Mesothelial cell of epicardium (in vitro differentiated cells): ENCODE measurements at regions not wholly inside any gene's neighbourhood (a gene's known extent, or its start where the extent isn't known, plus 50 kb on each side); places are given as distances from the start of the nearest gene placed in this dataset.
A peak's percentile ranks its signal among the peaks of the same experiment; 100 is the strongest.

Source experiments
- DNase-seq, 2 experiments: peaks; one replicate each; pipeline ENCODE4 v3.0.0; 2021; ENCODE audit warnings: low spot score in 2 of 2; ENCODE audit not compliant: unreplicated experiment in 2 of 2
- H3K27ac Mint-ChIP-seq: 2 replicates; pipeline ENCODE4 v1.8.0; 2021; ENCODE audit warnings: mixed read lengths
- H3K27me3 Mint-ChIP-seq: 2 replicates; pipeline ENCODE4 v1.8.0; 2021; ENCODE audit warnings: low read depth, mixed read lengths
- H3K36me3 Mint-ChIP-seq: 2 replicates; pipeline ENCODE4 v1.8.0; 2021; ENCODE audit warnings: mixed read lengths
- H3K4me1 Mint-ChIP-seq: 2 replicates; pipeline ENCODE4 v1.8.0; 2021; ENCODE audit warnings: mixed read lengths
- H3K4me3 Mint-ChIP-seq: 2 replicates; pipeline ENCODE4 v1.8.0; 2021; ENCODE audit warnings: mild to moderate bottlenecking, moderate library complexity, mixed read lengths
- H3K9me3 Mint-ChIP-seq: 2 replicates; pipeline ENCODE4 v1.8.0; 2021; ENCODE audit warnings: mixed read lengths
- TF ChIP-seq, protein P1 (sequence below): fragments of 200-600 bp; sonication (generic); IDR thresholded peaks from one replicate; pipeline ENCODE4 v1.5.0; 2021; ENCODE audit warnings: antibody characterized with exemption; ENCODE audit not compliant: unreplicated experiment

DNA sequence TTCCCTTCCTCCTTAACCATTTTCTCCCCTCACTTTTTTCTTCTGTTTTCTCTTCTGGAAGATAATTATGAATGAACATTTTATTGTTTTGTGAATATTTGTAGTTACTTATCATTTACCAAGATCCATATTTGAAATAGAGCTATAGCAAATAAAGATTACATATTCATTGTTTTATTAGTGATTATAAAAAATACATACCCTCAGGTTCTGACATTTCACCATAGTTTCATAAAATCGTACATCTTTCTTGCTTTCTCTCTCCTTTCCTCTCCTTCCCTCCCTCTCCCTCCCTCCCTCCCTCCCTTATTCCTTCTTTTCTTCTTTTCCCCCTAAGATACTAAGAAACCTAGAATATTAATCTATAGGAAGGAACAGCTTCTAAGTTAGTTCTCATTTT lies 410.9 kb upstream of the GOLIM4 start:
- Mint-ChIP-seq H3K36me3 (peaks cover 10% of the 10 kb centered on the region), H3K4me3 (no peak overlapping the region), H3K9me3 (peaks cover 9% of the 10 kb centered on the region), H3K27me3 (no peaks in the 10 kb centered on the region), H3K4me1 (peaks cover 50% of the 10 kb centered on the region), H3K27ac (peak overlapping the region; percentile 87)
- TF ChIP-seq, protein P1, sequence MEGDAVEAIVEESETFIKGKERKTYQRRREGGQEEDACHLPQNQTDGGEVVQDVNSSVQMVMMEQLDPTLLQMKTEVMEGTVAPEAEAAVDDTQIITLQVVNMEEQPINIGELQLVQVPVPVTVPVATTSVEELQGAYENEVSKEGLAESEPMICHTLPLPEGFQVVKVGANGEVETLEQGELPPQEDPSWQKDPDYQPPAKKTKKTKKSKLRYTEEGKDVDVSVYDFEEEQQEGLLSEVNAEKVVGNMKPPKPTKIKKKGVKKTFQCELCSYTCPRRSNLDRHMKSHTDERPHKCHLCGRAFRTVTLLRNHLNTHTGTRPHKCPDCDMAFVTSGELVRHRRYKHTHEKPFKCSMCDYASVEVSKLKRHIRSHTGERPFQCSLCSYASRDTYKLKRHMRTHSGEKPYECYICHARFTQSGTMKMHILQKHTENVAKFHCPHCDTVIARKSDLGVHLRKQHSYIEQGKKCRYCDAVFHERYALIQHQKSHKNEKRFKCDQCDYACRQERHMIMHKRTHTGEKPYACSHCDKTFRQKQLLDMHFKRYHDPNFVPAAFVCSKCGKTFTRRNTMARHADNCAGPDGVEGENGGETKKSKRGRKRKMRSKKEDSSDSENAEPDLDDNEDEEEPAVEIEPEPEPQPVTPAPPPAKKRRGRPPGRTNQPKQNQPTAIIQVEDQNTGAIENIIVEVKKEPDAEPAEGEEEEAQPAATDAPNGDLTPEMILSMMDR: no peak
- DNase-seq: no peak

DNA sequence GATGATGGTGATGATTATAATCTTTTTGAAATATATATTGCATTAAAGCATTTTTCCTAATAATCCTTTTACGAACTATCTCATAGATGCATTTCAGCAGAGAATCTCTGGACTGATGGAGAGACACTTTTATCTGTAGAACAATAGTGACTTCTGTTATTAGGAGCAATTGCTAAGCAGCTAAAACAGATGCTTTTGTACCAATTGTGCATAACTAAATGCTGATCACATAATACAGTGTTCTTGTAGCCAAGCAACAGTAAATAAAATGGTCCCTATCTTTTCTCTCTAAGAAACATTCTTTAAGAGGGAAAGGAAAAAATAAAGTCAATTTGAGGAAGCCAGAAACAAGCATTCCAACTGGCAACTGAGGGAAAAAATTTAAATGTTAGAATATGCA lies 405.8 kb upstream of the GOLIM4 start:
- Mint-ChIP-seq H3K9me3 (peaks cover 9% of the 10 kb centered on the region), H3K36me3 (peaks cover 10% of the 10 kb centered on the region), H3K4me3 (no peak overlapping the region), H3K27ac (no peak overlapping the region), H3K4me1 (peaks cover 43% of the 10 kb centered on the region), H3K27me3 (no peaks in the 10 kb centered on the region)
- TF ChIP-seq, protein P1: no peak
- no peak for DNase-seq

DNA sequence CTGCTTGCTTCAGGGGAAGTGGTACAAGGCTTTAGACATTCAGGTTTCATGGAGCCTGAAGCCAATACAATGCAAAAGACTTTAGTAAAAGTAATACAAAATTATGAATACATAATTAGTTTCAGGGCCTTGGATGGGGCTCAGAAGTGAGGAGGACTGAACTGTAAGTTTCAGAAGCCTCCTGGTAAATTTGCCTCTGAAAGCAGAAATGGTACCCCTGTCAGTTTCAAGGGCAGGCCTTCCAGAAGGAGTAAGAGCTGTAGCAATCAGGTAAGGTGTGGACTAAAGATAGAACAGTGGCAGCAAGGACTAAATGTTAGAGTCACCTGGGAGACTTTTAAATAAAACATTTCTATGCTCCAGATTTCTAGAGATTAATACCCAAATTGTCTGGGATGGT lies 402.5 kb upstream of the GOLIM4 start:
- Mint-ChIP-seq H3K27ac (peak overlapping the region; percentile 17), H3K27me3 (no peaks in the 10 kb centered on the region), H3K4me1 (peaks cover 49% of the 10 kb centered on the region), H3K9me3 (peaks cover 5% of the 10 kb centered on the region), H3K4me3 (no peak overlapping the region), H3K36me3 (peaks cover 4% of the 10 kb centered on the region)
- no peak for DNase-seq
- TF ChIP-seq, protein P1: no peak

DNA sequence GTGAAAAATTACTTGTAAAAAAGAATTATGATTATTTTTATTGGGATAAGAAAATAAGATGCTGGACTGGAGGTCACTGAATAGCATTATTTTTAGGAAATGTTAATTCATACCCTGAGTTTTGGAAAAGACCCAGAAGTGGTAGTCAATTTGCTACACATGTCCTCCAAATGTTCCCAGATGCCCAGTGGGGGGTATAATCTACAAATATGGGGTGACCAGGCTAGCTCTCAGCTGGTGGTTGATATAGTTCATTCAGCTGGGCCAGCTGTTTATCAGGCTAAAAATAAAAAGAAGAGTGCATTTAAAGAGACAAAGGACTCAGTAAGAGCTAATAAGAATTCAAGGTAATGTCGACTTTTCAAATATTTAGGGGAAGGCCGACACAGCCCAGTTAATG lies 402.0 kb upstream of the GOLIM4 start:
- H3K4me1 Mint-ChIP-seq: peaks cover 50% of the 10 kb centered on the region
- peaks cover 2% of the 10 kb centered on the region for H3K36me3 Mint-ChIP-seq
- peak overlapping the region; percentile 28 for H3K27ac Mint-ChIP-seq
- DNase-seq: no peak
- no peaks in the 10 kb centered on the region for H3K27me3 Mint-ChIP-seq
- no peak overlapping the region for H3K4me3 Mint-ChIP-seq
- TF ChIP-seq, protein P1: no peak
- H3K9me3 Mint-ChIP-seq: peaks cover 3% of the 10 kb centered on the region

DNA sequence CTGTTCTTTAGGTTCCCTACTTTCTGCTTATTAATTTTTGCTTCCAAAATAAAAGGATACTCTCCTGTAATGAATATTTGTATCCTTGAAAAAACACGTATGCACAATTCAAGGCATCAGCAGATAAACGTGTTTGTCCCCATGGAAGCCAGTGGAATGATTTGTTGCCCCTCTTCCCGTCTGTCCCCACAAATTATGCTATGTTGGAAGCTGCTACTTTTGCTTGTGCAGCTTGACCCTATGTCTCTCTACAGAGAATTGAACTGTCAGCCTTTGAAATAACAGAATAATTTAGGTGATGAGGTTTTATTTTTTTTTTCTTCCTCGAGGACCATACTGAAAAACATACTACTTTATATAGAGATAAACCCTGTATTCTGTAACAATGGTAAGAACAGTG lies 401.5 kb upstream of the GOLIM4 start:
- TF ChIP-seq, protein P1: no peak
- Mint-ChIP-seq H3K27ac (peak overlapping the region; percentile 17), H3K36me3 (no peaks in the 10 kb centered on the region), H3K9me3 (no peaks in the 10 kb centered on the region), H3K27me3 (no peaks in the 10 kb centered on the region), H3K4me1 (peaks cover 50% of the 10 kb centered on the region), H3K4me3 (no peak overlapping the region)
- DNase-seq: no peak

DNA sequence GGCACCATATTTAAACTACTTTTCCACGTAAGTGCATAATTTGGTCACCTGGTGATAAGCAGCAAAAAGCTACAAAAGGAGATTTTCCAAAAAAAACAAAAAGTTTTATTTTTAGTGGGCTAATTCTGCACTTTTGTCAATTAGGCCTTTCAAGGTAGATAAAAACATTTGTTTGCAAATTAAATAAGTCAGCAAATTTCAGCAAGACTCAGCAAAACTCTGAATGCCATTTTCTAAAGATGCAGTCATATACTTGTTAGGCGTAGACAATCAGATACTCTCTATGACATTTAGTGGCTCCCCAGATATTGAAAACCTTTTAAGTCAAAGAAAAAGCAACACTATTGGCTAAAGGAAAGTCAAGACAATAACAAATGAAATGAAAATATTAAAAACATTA lies 400.2 kb upstream of the GOLIM4 start:
- Mint-ChIP-seq H3K27me3 (no peaks in the 10 kb centered on the region), H3K4me3 (no peak overlapping the region), H3K4me1 (peaks cover 46% of the 10 kb centered on the region), H3K36me3 (no peaks in the 10 kb centered on the region), H3K9me3 (no peaks in the 10 kb centered on the region), H3K27ac (peak overlapping the region; percentile 64)
- TF ChIP-seq, protein P1: no peak
- no peak for DNase-seq
